ENCODE measurements at regions not wholly inside any gene's neighbourhood (a gene's known extent, or its start where the extent isn't known, plus 50 kb on each side); places are given as distances from the start of the nearest gene placed in this dataset.
"Not testable (repeated sequence)": the region's sequence is repeated elsewhere in the genome, so short reads cannot be mapped to it uniquely, and the experiment has no call there.

DNA sequence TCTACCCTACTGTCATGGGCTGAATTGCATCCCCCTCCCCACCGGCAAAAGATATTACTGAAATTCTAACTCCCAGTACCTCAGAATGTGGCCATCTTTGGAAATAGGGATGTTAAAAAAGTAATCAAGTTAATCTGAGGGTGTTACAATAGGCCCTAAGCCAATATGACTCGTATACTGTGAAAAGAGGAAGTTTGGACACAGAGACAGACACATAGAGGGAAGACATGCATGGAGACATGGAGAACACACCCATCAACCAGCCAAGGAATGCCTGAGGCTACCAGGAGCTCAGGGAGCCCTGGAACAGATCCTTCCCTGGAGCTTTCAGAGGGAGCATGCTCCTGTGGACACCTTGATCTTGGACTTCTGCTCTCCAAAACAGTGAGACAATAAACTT, 138.2 kb upstream of the ADO start:
- no peak for DNase-seq

DNA sequence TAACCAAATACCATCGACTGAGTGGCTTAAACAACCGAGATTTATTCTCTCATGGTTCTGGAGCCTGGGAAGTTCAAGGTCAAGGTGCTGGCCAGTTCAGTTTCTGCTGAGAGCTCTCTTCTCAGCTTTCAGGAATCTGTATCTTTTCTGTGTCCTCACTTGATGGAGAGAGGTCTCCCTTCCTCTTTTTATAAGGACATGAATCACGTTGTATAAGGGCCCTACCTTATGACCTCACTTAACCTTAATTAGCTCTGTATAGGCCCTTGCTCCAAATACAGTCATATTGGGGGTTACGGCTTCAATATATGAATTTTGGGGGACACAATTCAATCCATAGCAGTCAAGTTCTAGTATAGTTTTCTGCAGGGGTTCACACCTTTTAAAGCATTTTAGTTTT, 135.2 kb upstream of the ADO start:
- no peak for DNase-seq

DNA sequence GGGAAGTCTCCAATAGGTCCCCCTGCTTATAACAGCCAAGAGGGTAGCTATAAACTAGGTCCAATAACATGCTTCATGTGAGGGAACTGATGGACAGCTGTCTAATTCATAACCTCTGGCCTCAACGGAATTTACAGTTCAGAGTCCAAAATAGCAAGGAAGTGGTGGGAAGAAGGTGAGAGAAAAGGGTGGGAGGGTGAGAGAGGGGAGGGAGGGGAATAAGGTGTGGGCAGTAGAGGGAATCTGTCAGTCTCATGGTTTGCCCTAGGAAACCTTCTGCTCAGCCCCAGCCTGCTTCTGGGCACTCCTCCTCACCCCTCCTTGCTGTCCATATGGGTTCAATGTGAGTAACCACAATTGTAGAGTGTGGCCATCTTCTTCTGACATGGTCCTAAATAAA, 133.4 kb upstream of the ADO start:
- no peak for DNase-seq

- peak; percentile 86 for DNase-seq
Observed at GRCh38 chr10:62681211-62681940, 123.1 kb upstream of the ADO start.

DNA sequence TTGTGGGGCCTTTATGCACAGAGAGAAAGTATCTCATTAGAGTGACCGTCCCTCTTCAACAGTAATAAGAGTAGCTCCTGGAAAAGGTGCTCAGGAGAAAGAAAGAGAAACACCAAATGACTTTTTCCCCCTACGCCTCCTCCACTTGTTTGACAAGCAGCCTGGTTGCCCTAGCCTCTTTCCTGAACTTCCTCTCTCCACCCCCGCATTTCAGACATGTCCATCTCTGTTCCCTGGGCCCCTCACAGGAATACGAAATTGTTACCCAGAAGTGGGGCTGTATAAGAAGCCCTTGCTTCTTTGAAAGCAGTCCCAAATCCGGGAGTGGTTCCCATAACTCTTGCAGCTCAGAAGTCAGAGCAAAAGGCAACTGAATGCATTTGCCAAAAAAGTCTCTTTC, 119.6 kb upstream of the ADO start:
- DNase-seq = no peak

- DNase-seq = no peak
Observed at GRCh38 chr10:62687230-62687748, 117.2 kb upstream of the ADO start.

GRCh38 chr10:62688971-62689700, 115.4 kb upstream of the ADO start:
- DNase-seq = peak; percentile 85

GRCh38 chr10:62689712-62690111, 114.8 kb upstream of the ADO start:
- no peak for DNase-seq

DNA sequence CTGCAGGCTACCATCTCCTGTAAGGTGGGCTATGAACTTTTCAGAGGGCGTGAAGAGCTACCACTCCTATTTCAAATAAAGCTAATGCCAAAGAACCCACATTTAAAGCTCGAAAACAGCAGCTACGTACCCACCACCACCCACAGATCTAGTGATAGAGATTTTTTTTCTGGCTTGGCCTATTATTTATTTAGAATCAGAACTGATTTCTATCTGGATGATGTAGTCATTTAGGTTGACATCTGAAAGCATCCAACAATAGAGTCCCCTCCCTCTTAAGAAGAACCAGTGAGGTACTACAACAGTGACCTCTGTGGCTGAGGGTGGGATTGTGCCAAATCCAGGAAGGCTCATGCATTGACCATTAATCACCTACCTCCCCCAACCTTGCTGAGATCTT, 113.8 kb upstream of the ADO start:
- peak; percentile 60 for DNase-seq

- DNase-seq = no peak
Observed at GRCh38 chr10:62691336-62691735, 113.2 kb upstream of the ADO start.

GRCh38 chr10:62692085-62692484, 112.4 kb upstream of the ADO start:
- DNase-seq = peak; percentile 56

DNA sequence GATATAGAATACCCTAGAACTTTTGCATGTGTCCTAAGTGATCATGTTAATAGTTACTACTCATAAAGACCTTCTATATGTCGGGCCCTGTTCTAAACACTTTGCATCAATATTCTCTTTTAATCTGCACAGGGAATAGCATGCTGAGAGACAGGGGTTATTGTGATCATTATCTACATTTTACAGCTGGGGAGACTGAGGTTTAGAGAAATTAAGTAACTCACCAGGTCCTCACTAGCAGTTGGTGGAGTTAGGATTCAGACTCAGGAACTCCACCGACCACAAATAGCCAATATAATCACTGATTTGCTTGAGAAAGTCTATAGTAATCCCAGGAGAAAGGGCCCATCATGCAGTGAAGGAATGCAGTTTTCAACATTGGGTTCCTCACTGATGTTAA, 111.2 kb upstream of the ADO start:
- no peak for DNase-seq

- DNase-seq = no peak
Observed at GRCh38 chr10:62694537-62695126, 109.9 kb upstream of the ADO start.

- no peak for DNase-seq
Observed at GRCh38 chr10:62696798-62697197, 107.7 kb upstream of the ADO start.

DNA sequence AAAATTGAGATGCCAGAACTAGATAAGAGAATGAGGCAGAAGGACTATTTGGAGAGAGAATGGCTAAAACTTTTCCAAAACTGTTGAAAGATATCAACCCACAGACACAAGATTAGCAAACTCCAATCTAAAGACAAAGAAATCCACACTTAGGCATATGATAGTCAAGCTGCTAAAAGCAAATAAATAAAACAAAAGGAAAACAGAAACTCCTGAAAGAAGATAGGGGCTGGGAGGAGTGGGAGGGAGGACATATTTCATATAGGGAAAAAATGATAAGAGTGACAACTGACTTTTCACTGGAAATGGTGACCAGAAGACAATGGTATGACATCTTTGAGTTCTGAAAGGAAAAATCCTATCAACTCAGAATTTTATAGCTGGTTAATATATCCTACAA, 105.4 kb upstream of the ADO start:
- no peak for DNase-seq

- not testable (repeated sequence) for DNase-seq
Observed at GRCh38 chr10:62704121-62704520, 100.4 kb upstream of the ADO start.

GRCh38 chr10:62705789-62706188, 98.7 kb upstream of the ADO start:
- DNase-seq = no peak

- no peak for DNase-seq
Observed at GRCh38 chr10:62707810-62708209, 96.7 kb upstream of the ADO start.

DNA sequence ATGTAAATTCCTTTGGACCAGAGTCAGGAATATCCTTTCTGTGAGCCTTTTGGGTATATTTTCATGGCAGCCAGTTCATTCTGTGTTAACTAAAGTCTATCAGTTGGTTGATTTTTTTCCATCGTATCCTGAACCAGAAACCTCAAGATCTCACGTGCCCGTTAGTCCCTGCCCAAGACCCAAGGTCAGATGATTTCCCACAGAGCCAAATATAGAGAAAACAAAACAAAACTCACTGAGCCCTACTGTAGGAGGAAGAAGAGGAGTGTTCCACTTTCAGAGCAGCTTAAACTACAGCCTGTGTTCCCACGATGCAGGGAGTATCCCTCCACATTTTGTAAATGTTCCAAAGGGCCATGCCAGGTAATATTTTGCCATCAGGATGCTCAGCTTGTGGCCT, 96.0 kb upstream of the ADO start:
- DNase-seq = no peak

DNA sequence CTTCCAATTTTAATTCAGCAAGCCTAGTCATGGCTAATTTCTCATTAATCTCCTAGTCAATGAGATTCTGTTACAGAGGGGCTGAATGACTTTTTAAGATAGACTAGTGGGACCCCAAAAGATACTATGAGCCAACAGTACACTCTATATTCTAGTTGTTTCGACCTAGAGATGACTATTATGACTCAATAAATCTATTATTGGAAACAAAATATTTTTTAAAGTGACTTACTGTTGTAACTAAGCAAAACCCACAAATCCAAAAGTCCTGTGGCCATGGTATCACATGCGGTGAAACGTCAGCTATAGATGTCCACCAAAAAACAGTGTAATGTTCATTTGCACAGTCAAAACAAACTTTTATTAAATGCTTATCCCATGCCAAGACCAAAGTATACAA, 95.3 kb upstream of the ADO start:
- DNase-seq = no peak

DNA sequence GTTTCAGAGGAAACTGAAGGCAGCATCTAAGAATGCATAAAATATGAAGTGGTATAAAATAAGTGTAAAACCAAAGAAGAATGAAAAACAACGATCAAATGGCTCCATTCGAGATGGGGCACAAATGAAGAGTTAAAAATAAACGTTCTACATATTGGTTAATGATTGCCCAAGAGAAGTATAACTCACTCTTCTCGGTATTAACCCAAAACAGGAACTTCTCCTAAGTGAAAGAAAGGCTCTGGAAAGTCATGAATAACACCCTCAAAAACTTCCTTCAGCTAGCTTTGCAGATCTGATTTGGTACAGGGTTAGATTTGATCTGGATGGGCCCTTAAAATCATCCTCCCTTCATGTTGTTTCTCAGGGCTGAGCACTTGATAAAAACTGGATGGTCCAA, 94.3 kb upstream of the ADO start:
- DNase-seq = no peak

- no peak for DNase-seq
Observed at GRCh38 chr10:62715383-62715782, 89.1 kb upstream of the ADO start.

GRCh38 chr10:62718585-62718984, 85.9 kb upstream of the ADO start:
- no peak for DNase-seq

GRCh38 chr10:62719061-62719460, 85.5 kb upstream of the ADO start:
- no peak for DNase-seq

All from islet precursor cell (in vitro differentiated cells).